Activated CD4-positive, alpha-beta T cell treated with anti-CD3 and anti-CD28 coated beads for 36 hours (primary cell): ENCODE measurements at regions not wholly inside any gene's neighbourhood (a gene's known extent, or its start where the extent isn't known, plus 50 kb on each side); places are given as distances from the start of the nearest gene placed in this dataset.

ENCODE experiments used
- ATAC-seq: fragments of 200-7000 bp; cut with Tn5 transposase; one replicate; pipeline ENCODE4 v1.10.0; 2021; ENCODE audit warnings: mild to moderate bottlenecking, moderate library complexity
- CTCF ChIA-PET: fragments of 350-600 bp; sonication (Branson Sonifier 250); formaldehyde crosslinking; loops from one replicate; lab custom pipeline; 2021; ENCODE audit warnings: antibody characterized with exemption; lab: Charles Lee
- POLR2A ChIA-PET: fragments of 350-600 bp; sonication (Branson Sonifier 250); formaldehyde crosslinking; loops from one replicate; lab custom pipeline; 2021; ENCODE audit warnings: antibody characterized with exemption, inconsistent platforms; lab: Charles Lee
- DNase-seq: peaks from one replicate; pipeline ENCODE4 v3.0.0-alpha.2; 2020
- H3K27ac Mint-ChIP-seq: one replicate; pipeline ENCODE4 v1.8.0; 2021; ENCODE audit warnings: mixed read lengths
- H3K27me3 Mint-ChIP-seq: one replicate; pipeline ENCODE4 v1.8.0; 2021; ENCODE audit warnings: mixed read lengths
- H3K36me3 Mint-ChIP-seq: one replicate; pipeline ENCODE4 v1.8.0; 2021; ENCODE audit warnings: low read depth, mixed read lengths
- H3K4me1 Mint-ChIP-seq: one replicate; pipeline ENCODE4 v1.8.0; 2021; ENCODE audit warnings: mixed read lengths
- H3K4me3 Mint-ChIP-seq: one replicate; pipeline ENCODE4 v1.8.0; 2021; ENCODE audit warnings: mild to moderate bottlenecking, moderate library complexity, mixed read lengths
- H3K9me3 Mint-ChIP-seq: one replicate; pipeline ENCODE4 v1.8.0; 2021; ENCODE audit warnings: low read depth, mixed read lengths
- intact Hi-C, 2 experiments: fragments of 100-400 bp; cut with DNase I in 1 of 2; cut with micrococcal nuclease in 1 of 2; formaldehyde crosslinking; loops; one replicate each; pipeline versions ENCODE4 v1.14.2 to v1.15.1; 2022 to 2024; cut with DNase I, micrococcal nuclease

- no peak for DNase-seq
- Mint-ChIP-seq H3K9me3 (no peaks in the 10 kb centered on the region), H3K36me3 (no peaks in the 10 kb centered on the region), H3K27me3 (peaks cover 20% of the 10 kb centered on the region), H3K4me3 (no peak overlapping the region), H3K27ac (no peak overlapping the region), H3K4me1 (no peaks in the 10 kb centered on the region)
- ChIA-PET CTCF (interaction anchor here (0.6 kb wide), 1 partner anchor 106 kb away, joined by 4 read pairs; no protein-coding TSS in a partner anchor), POLR2A (no interaction called here)
- ATAC-seq: no peak
- intact Hi-C loops: loop anchor here in 1 of 2 experiments (10.0 kb wide), 1 partner anchor 45 kb away; no protein-coding TSS in a partner anchor
Observed at GRCh38 chr15:38189671-38190295, 62.9 kb upstream of the SPRED1 start.

GRCh38 chr15:38190501-38190900, 62.1 kb upstream of the SPRED1 start:
- no peak overlapping the region for H3K4me3 Mint-ChIP-seq
- no peaks in the 10 kb centered on the region for H3K9me3 Mint-ChIP-seq
- CTCF ChIA-PET: interaction anchor here (0.6 to 0.8 kb wide), 2 partner anchors 26 to 166 kb away, joined by 3 read pairs; no protein-coding TSS in a partner anchor

GRCh38 chr15:38192496-38192895, 60.1 kb upstream of the SPRED1 start:
- ChIA-PET CTCF (no interaction called here), POLR2A (no interaction called here)
- Mint-ChIP-seq H3K27me3 (peaks cover 20% of the 10 kb centered on the region), H3K4me1 (no peaks in the 10 kb centered on the region), H3K4me3 (no peak overlapping the region), H3K9me3 (no peaks in the 10 kb centered on the region), H3K27ac (no peak overlapping the region), H3K36me3 (no peaks in the 10 kb centered on the region)
- intact Hi-C loops: no loop called here
- no peak for ATAC-seq
- no peak for DNase-seq

More at GRCh38 chr15:38190501-38190900, 62.1 kb upstream of the SPRED1 start:
- DNase-seq (no peak), ATAC-seq (no peak)
- no peaks in the 10 kb centered on the region for H3K4me1 Mint-ChIP-seq
- H3K36me3 Mint-ChIP-seq: no peaks in the 10 kb centered on the region
- intact Hi-C loops: no loop called here
- H3K27ac Mint-ChIP-seq: no peak overlapping the region
- POLR2A ChIA-PET: no interaction called here
- H3K27me3 Mint-ChIP-seq: peaks cover 20% of the 10 kb centered on the region

- DNase-seq (no peak), ATAC-seq (no peak)
- Mint-ChIP-seq H3K36me3 (no peaks in the 10 kb centered on the region), H3K27ac (no peak overlapping the region), H3K9me3 (no peaks in the 10 kb centered on the region), H3K4me1 (no peaks in the 10 kb centered on the region), H3K27me3 (peaks cover 16% of the 10 kb centered on the region), H3K4me3 (no peak overlapping the region)
- intact Hi-C loops: no loop called here
- CTCF ChIA-PET: interaction anchor here (0.6 kb wide), 1 partner anchor 8 kb away, joined by 3 read pairs; no protein-coding TSS in a partner anchor
- POLR2A ChIA-PET: no interaction called here
Observed at GRCh38 chr15:38193496-38193895, 59.1 kb upstream of the SPRED1 start.

- Mint-ChIP-seq H3K27me3 (peaks cover 10% of the 10 kb centered on the region), H3K4me3 (no peak overlapping the region), H3K4me1 (no peaks in the 10 kb centered on the region), H3K27ac (no peak overlapping the region), H3K9me3 (no peaks in the 10 kb centered on the region), H3K36me3 (no peaks in the 10 kb centered on the region)
- CTCF ChIA-PET: no interaction called here
- POLR2A ChIA-PET: no interaction called here
- ATAC-seq: no peak
- intact Hi-C loops: no loop called here
- DNase-seq: no peak
Observed at GRCh38 chr15:38195191-38195901, 57.3 kb upstream of the SPRED1 start.

- Mint-ChIP-seq H3K9me3 (no peaks in the 10 kb centered on the region), H3K27ac (no peak overlapping the region), H3K4me3 (no peak overlapping the region), H3K27me3 (peaks cover 8% of the 10 kb centered on the region), H3K36me3 (no peaks in the 10 kb centered on the region), H3K4me1 (no peaks in the 10 kb centered on the region)
- intact Hi-C loops: no loop called here
- ChIA-PET CTCF (interaction anchor here (0.6 to 0.7 kb wide), 2 partner anchors 153 to 486 kb away, joined by 3 to 4 read pairs; no protein-coding TSS in a partner anchor), POLR2A (no interaction called here)
- ATAC-seq (no peak), DNase-seq (no peak)
Observed at GRCh38 chr15:38196076-38196475, 56.6 kb upstream of the SPRED1 start.

- POLR2A ChIA-PET: no interaction called here
- no peak overlapping the region for H3K4me3 Mint-ChIP-seq
- H3K9me3 Mint-ChIP-seq: no peaks in the 10 kb centered on the region
- ATAC-seq (no peak), DNase-seq (no peak)
- H3K36me3 Mint-ChIP-seq: no peaks in the 10 kb centered on the region
- H3K4me1 Mint-ChIP-seq: no peaks in the 10 kb centered on the region
- CTCF ChIA-PET: no interaction called here
- intact Hi-C loops: no loop called here
- H3K27ac Mint-ChIP-seq: no peak overlapping the region
- H3K27me3 Mint-ChIP-seq: peaks cover 12% of the 10 kb centered on the region
Observed at GRCh38 chr15:38197553-38197952, 55.1 kb upstream of the SPRED1 start.

GRCh38 chr15:38201714-38202113, 50.9 kb upstream of the SPRED1 start:
- Mint-ChIP-seq H3K9me3 (no peaks in the 10 kb centered on the region), H3K36me3 (no peaks in the 10 kb centered on the region), H3K27ac (no peak overlapping the region), H3K4me3 (no peak overlapping the region), H3K27me3 (peaks cover 14% of the 10 kb centered on the region), H3K4me1 (no peaks in the 10 kb centered on the region)
- DNase-seq (no peak), ATAC-seq (no peak)
- CTCF ChIA-PET: interaction anchor here (0.8 kb wide), 1 partner anchor 9 kb away, joined by 3 read pairs; no protein-coding TSS in a partner anchor
- POLR2A ChIA-PET: no interaction called here
- intact Hi-C loops: no loop called here

- POLR2A ChIA-PET: no interaction called here
- Mint-ChIP-seq H3K36me3 (no peaks in the 10 kb centered on the region), H3K4me1 (no peaks in the 10 kb centered on the region), H3K4me3 (no peak overlapping the region), H3K9me3 (no peaks in the 10 kb centered on the region), H3K27me3 (peaks cover 18% of the 10 kb centered on the region), H3K27ac (no peak overlapping the region)
- DNase-seq (no peak), ATAC-seq (no peak)
- CTCF ChIA-PET: no interaction called here
- intact Hi-C loops: no loop called here
Observed at GRCh38 chr15:38202361-38202760, 50.3 kb upstream of the SPRED1 start.
